ENCODE measurements at regions not wholly inside any gene's neighbourhood (a gene's known extent, or its start where the extent isn't known, plus 50 kb on each side); places are given as distances from the start of the nearest gene placed in this dataset.

DNA sequence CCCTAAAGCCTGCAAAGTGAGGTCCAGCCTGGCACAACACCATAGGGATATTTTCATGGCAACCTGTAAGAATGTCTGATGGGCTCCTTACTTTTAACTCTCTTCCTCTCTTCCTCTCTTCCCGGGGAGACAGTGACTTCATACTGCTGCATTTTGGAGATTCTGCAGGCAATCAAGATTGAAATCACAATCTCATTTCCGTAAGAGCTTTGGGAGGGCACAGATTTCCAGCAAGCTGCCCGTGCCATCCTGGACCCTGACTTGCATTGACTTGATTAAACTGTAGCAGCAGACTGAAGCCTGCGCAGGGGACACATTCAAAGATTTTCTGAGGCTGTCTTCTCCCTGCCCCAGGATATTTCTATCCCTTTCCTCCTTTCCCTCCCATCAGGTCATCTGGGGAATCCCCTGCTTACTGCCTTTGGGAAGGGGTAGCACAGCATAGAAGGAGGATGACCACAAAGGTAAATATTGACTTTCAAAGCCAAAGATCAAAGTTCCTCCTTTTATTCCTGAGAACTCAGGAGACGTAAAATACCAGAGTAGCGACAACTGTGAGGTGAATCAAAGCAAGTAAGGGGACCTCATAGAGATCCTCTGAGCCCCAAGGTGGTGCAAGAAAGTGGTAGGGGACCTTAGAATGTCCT lies 504.0 kb upstream of the ARID1B start:
- TF ChIP-seq CTCF (IDR thresholded peaks at IDR 0.05), result no peak
- TF ChIP-seq EP300 (IDR thresholded peaks at IDR 0.05), result no peak

Data from upper lobe of left lung (tissue), 4 donors.